Sigmoid colon (tissue), 4 donors: ENCODE measurements at regions not wholly inside any gene's neighbourhood (a gene's known extent, or its start where the extent isn't known, plus 50 kb on each side); places are given as distances from the start of the nearest gene placed in this dataset.
A peak's percentile ranks its signal among the peaks of the same experiment; 100 is the strongest.

Source experiments
- POLR2AphosphoS5 ChIP-seq, 4 donors: sonication (generic); formaldehyde crosslinking; IDR thresholded peaks; one replicate each; pipeline ENCODE4 v1.6.1; 2017; ENCODE audit warnings: antibody characterized with exemption in 4 of 4
- TF ChIP-seq, protein P1 (sequence below), 4 experiments: fragments of 450-650 bp in 3 of 4; fragments of 200-600 bp in 1 of 4; IDR thresholded peaks; one replicate each; pipeline ENCODE4 v1.5.1; 2016 to 2019; ENCODE audit warnings: antibody characterized with exemption in 4 of 4, mild to moderate bottlenecking in 3 of 4, moderate library complexity in 2 of 4

GRCh38 chr4:15303052-15303641 is 124.7 kb upstream of the C1QTNF7 start:
- TF ChIP-seq, protein P1, sequence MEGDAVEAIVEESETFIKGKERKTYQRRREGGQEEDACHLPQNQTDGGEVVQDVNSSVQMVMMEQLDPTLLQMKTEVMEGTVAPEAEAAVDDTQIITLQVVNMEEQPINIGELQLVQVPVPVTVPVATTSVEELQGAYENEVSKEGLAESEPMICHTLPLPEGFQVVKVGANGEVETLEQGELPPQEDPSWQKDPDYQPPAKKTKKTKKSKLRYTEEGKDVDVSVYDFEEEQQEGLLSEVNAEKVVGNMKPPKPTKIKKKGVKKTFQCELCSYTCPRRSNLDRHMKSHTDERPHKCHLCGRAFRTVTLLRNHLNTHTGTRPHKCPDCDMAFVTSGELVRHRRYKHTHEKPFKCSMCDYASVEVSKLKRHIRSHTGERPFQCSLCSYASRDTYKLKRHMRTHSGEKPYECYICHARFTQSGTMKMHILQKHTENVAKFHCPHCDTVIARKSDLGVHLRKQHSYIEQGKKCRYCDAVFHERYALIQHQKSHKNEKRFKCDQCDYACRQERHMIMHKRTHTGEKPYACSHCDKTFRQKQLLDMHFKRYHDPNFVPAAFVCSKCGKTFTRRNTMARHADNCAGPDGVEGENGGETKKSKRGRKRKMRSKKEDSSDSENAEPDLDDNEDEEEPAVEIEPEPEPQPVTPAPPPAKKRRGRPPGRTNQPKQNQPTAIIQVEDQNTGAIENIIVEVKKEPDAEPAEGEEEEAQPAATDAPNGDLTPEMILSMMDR (IDR thresholded peaks at IDR 0.05), result no peak
- peak in 2 of 4 donors; percentile 11 to 13 for TF ChIP-seq POLR2AphosphoS5 (IDR thresholded peaks at IDR 0.05)
